Right atrium auricular region (tissue), 2 donors: ENCODE measurements at regions not wholly inside any gene's neighbourhood (a gene's known extent, or its start where the extent isn't known, plus 50 kb on each side); places are given as distances from the start of the nearest gene placed in this dataset.

Source experiments
- DNase-seq: peaks from one replicate; pipeline ENCODE4 v3.0.0-alpha.2; 2019; ENCODE audit warnings: low spot score
- H3K27ac ChIP-seq, 2 donors: fragments of 200-600 bp; sonication (generic); 1 replicate in 1 of 2; 2 replicates in 1 of 2; pipeline ENCODE4 v1.5.1; 2016 to 2019
- H3K27me3 ChIP-seq, 2 donors: fragments of 200-600 bp; sonication (generic); one replicate each; pipeline versions ENCODE4 v1.5.1 to v1.6.0; 2017 to 2019
- H3K36me3 ChIP-seq: fragments of 200-600 bp; sonication (generic); one replicate; pipeline ENCODE4 v1.5.1; 2016
- H3K4me1 ChIP-seq, 2 donors: fragments of 200-600 bp; sonication (generic); one replicate each; pipeline versions ENCODE4 v1.5.1 to v1.6.0; 2017 to 2019
- H3K4me3 ChIP-seq, 2 donors: fragments of 200-600 bp; sonication (generic); 1 replicate in 1 of 2; 2 replicates in 1 of 2; pipeline ENCODE4 v1.5.1; 2017 to 2019; ENCODE audit warnings: mild to moderate bottlenecking in 1 of 2, moderate library complexity in 1 of 2
- H3K9me3 ChIP-seq, 2 donors: fragments of 200-600 bp; sonication (generic); one replicate each; pipeline ENCODE4 v1.5.1; 2019
- CTCF ChIP-seq, 2 donors: fragments of 200-600 bp; sonication (generic); IDR thresholded peaks; one replicate each; pipeline ENCODE4 v1.5.1; 2019; ENCODE audit warnings: antibody characterized with exemption in 2 of 2

DNA sequence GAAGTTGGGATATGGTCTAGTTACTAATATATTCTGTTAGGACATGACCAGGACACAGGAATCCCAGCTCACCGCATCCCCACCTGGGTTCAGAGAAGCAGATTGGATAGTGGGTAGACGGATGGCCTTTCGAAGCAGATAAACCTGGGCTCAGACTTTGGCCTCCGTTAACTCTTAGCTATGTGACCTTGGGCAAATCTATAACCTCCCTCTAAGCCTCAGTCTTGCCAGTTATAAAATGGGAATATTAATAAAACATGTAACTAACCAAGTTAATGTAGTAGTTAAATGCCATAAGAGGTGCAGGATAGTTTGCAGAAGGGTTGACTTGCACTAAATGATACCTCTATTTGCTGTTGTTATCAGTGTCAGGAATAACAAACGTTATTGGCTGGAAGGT is 127.6 kb upstream of the JCAD start:
- Histone ChIP-seq H3K27ac (peak overlapping the region; percentile 62 to 67), H3K36me3 (no peaks in the 10 kb centered on the region), H3K27me3 (no peaks in the 10 kb centered on the region), H3K4me3 (peak overlapping the region in 1 of 2 donors; percentile 28), H3K4me1 (peaks cover 0 to 21% of the 10 kb centered on the region in 2 donors), H3K9me3 (no peaks in the 10 kb centered on the region)
- DNase-seq: no peak
- TF ChIP-seq CTCF (IDR thresholded peaks at IDR 0.05): no peak

DNA sequence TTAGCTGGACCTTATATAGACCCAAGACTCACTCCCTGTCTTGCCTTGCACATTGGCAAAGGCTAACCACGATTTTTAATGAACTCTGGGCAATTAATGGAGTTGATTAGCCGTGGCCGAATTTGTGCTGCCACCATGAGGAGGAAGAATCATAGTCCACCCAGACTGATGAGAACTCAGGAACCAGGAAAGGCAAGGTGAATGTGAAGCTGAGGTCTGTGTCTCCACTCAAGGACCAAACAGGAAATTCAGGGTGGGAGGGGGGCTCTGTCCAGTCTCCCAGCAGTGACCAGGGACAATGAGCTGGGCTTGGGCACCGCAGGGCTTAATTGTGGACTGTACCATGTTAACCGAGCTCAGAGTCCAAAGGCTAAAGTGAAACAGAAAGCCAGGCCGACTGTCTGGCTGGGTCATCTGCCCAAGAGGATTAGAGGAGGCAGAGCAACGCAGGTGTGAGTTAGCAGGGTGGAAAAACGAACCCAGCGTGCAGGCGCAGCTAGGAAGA is 127.0 kb upstream of the JCAD start:
- Histone ChIP-seq H3K36me3 (no peaks in the 10 kb centered on the region), H3K9me3 (no peaks in the 10 kb centered on the region), H3K4me1 (peaks cover 0 to 21% of the 10 kb centered on the region in 2 donors), H3K4me3 (peak overlapping the region in 1 of 2 donors; percentile 28), H3K27me3 (no peaks in the 10 kb centered on the region), H3K27ac (peak overlapping the region; percentile 62 to 67)
- DNase-seq: no peak
- TF ChIP-seq CTCF (IDR thresholded peaks at IDR 0.05): peak in 1 of 2 donors; percentile 51

- Histone ChIP-seq H3K27ac (peak overlapping the region in 1 of 2 donors; percentile 26), H3K27me3 (no peaks in the 10 kb centered on the region), H3K4me1 (peaks cover 0 to 21% of the 10 kb centered on the region in 2 donors), H3K4me3 (no peak overlapping the region), H3K36me3 (no peaks in the 10 kb centered on the region), H3K9me3 (no peaks in the 10 kb centered on the region)
- no peak for TF ChIP-seq CTCF (IDR thresholded peaks at IDR 0.05)
- DNase-seq: no peak
These were observed 126.5 kb upstream of the JCAD start for GRCh38 chr10:30185916-30186315.

GRCh38 chr10:30185341-30185740 is 126.0 kb upstream of the JCAD start:
- DNase-seq: no peak
- no peak overlapping the region for H3K4me3 ChIP-seq
- no peak for TF ChIP-seq CTCF (IDR thresholded peaks at IDR 0.05)
- peaks cover 0 to 21% of the 10 kb centered on the region in 2 donors for H3K4me1 ChIP-seq
- no peak overlapping the region for H3K27ac ChIP-seq
- no peaks in the 10 kb centered on the region for H3K9me3 ChIP-seq
- no peaks in the 10 kb centered on the region for H3K36me3 ChIP-seq
- no peaks in the 10 kb centered on the region for H3K27me3 ChIP-seq

DNA sequence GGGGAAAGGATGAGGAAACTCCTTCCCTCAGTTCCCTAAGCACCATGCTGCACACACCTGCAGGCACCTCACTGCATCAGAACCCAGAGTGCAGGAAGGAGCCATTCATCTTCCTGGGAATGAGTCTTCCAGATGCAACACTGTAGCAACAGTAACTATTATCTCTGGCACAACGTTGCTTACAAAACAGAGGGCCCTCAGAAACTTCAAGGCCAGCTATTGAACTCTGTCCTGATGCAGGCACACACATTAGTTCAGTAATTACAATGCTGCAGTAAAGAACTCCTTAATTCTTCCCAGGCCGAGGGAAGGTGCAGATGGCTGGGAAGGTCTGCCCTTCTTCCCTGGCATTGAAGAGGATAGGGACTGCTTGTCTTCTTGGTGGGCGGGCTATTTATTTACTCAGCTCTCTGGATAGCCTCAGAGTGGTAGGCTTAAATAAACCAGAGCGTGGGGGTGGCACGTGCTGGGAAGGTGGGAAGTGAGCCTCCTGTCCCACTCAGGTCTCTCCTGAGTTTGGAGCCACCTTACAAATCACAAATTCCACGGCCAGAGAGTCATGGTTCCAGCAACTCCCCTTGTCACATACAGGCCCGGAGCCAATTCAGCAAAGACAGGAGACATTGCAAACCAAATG is 125.1 kb upstream of the JCAD start:
- no peaks in the 10 kb centered on the region for H3K9me3 ChIP-seq
- TF ChIP-seq CTCF (IDR thresholded peaks at IDR 0.05): no peak
- H3K36me3 ChIP-seq: no peaks in the 10 kb centered on the region
- no peak for DNase-seq
- peaks cover 0 to 21% of the 10 kb centered on the region in 2 donors for H3K4me1 ChIP-seq
- no peak overlapping the region for H3K4me3 ChIP-seq
- H3K27me3 ChIP-seq: no peaks in the 10 kb centered on the region
- H3K27ac ChIP-seq: no peak overlapping the region

DNA sequence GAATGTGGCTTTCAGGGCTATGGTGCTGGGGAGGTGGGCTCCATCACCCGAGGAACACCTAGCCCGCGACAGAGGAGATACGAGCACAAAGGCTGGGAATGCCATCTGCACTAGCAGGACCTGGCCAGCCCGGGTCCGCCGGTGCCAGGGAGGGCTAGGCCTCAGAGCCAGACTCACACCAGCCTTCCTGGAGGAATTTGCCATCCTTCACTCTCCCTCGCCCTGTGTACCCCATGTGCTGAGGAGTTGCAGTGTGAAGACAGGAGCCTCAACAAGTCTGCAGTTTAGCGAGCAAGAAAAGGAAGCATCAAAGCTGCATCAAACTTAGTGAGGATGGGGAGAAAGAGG is 123.6 kb upstream of the JCAD start:
- no peak for TF ChIP-seq CTCF (IDR thresholded peaks at IDR 0.05)
- Histone ChIP-seq H3K4me1 (peaks cover 0 to 21% of the 10 kb centered on the region in 2 donors), H3K9me3 (no peaks in the 10 kb centered on the region), H3K4me3 (no peak overlapping the region), H3K27ac (peak overlapping the region in 1 of 2 donors; percentile 19), H3K36me3 (no peaks in the 10 kb centered on the region), H3K27me3 (no peaks in the 10 kb centered on the region)
- DNase-seq: no peak
